HCT116 (cell line): ENCODE measurements at regions not wholly inside any gene's neighbourhood (a gene's known extent, or its start where the extent isn't known, plus 50 kb on each side); places are given as distances from the start of the nearest gene placed in this dataset.

ENCODE experiments used
- ATAC-seq: fragments of 200-7000 bp; cut with Tn5 transposase; 2 replicates; pipeline ENCODE4 v1.9.1; 2020; ENCODE audit warnings: mild to moderate bottlenecking, moderate library complexity
- BruUV-seq: library from RNA; stranded (reverse); fragments of 400-500 nt; replicated peaks from 2 replicates; lab custom pipeline; 2021; lab: Mats Ljungman, UMichigan
- CTCF ChIA-PET: fragments of 300-600 bp; sonication (Branson Sonifier 250); formaldehyde crosslinking; loops from one replicate; lab custom pipeline; 2021; ENCODE audit warnings: antibody characterized with exemption; lab: Charles Lee
- POLR2A ChIA-PET: fragments of 300-600, 350-600 bp; sonication (Branson Sonifier 250); formaldehyde crosslinking; loops from one replicate; lab custom pipeline; 2021; ENCODE audit warnings: antibody characterized with exemption; lab: Charles Lee
- RAD21 ChIA-PET, 2 experiments: fragments of 300-600 bp; sonication (Branson Sonifier 250); formaldehyde crosslinking; loops; one replicate each; lab custom pipeline; 2023; ENCODE audit warnings: low total read pairs in 2 of 2; ENCODE audit not compliant: uncharacterized antibody in 2 of 2, unreplicated experiment in 2 of 2, low non-redundant PET in 1 of 2; lab: Charles Lee
- DNase-seq: peaks from one replicate; pipeline ENCODE4 v3.0.0-alpha.2; 2010; ENCODE audit warnings: low read depth, low spot score
- H2AFZ ChIP-seq: fragments of 200-600 bp; shearing (Covaris generic), sonication (generic); 2 replicates; pipeline ENCODE4 v1.6.1; 2017; ENCODE audit warnings: low read depth, mixed run types, mixed read lengths, antibody characterized with exemption, low read length; ENCODE audit not compliant: poor library complexity, severe bottlenecking
- H3K27ac ChIP-seq: 2 replicates; pipeline ENCODE4 v1.5.1; 2012; ENCODE audit warnings: low read depth, low read length
- H3K27me3 ChIP-seq: fragments of 200-600 bp; sonication (generic); 2 replicates; pipeline ENCODE4 v1.6.1; 2016; ENCODE audit warnings: mixed run types, low read length, mixed read lengths; ENCODE audit not compliant: insufficient read depth
- H3K36me3 ChIP-seq, 2 experiments: fragments of 200-500 bp in 1 of 2; fragments of 200-600 bp in 1 of 2; sonication (Bioruptor generic) in 1 of 2; sonication (generic) in 1 of 2; 2 replicates each; pipeline versions ENCODE4 v1.5.1 to v1.6.1; 2014 to 2016; ENCODE audit warnings: low read length in 2 of 2, inconsistent platforms in 1 of 2, mixed read lengths in 1 of 2, mixed run types in 1 of 2; ENCODE audit not compliant: insufficient read depth in 2 of 2, control insufficient read depth in 1 of 2
- H3K4me1 ChIP-seq, 2 experiments: fragments of 200-600 bp in 1 of 2; sonication (generic) in 1 of 2; 2 replicates each; pipeline versions ENCODE4 v1.5.1 to v1.6.1; 2012 to 2017; ENCODE audit warnings: low read length in 2 of 2, inconsistent platforms in 1 of 2, mild to moderate bottlenecking in 1 of 2, mixed read lengths in 1 of 2, mixed run types in 1 of 2, moderate library complexity in 1 of 2; ENCODE audit not compliant: insufficient read depth in 2 of 2, control insufficient read depth in 1 of 2
- H3K4me2 ChIP-seq: fragments of 200-600 bp; sonication (generic); 2 replicates; pipeline ENCODE4 v1.6.1; 2017; ENCODE audit warnings: mixed run types, low read length, mixed read lengths
- H3K4me3 ChIP-seq, 2 experiments: fragments of 200-600 bp in 1 of 2; sonication (generic) in 1 of 2; replicated peaks in 1 of 2; 2 replicates each; pipeline ENCODE4 v1.5.1; 2011 to 2016; ENCODE audit warnings: low read length in 2 of 2, control low read depth in 1 of 2, low read depth in 1 of 2, mild to moderate bottlenecking in 1 of 2, mixed read lengths in 1 of 2, mixed run types in 1 of 2
- H3K79me2 ChIP-seq: fragments of 200-600 bp; sonication (generic); 2 replicates; pipeline ENCODE4 v1.6.1; 2017; ENCODE audit warnings: mild to moderate bottlenecking, mixed run types, low read length, moderate library complexity, mixed read lengths; ENCODE audit not compliant: insufficient read depth
- H3K9ac ChIP-seq: fragments of 200-600 bp; sonication (generic); 2 replicates; pipeline ENCODE4 v1.6.1; 2016; ENCODE audit warnings: low read length, mixed read lengths
- H3K9me2 ChIP-seq: fragments of 200-600 bp; sonication (generic), shearing (Covaris generic); 2 replicates; pipeline ENCODE4 v1.6.1; 2017; ENCODE audit warnings: mixed run types, mild to moderate bottlenecking, moderate library complexity; ENCODE audit not compliant: insufficient read depth
- H3K9me3 ChIP-seq, 2 experiments: fragments of 200-500 bp in 1 of 2; fragments of 200-600 bp in 1 of 2; sonication (Bioruptor generic) in 1 of 2; sonication (generic) in 1 of 2; 2 replicates each; pipeline ENCODE4 v1.6.1; 2014 to 2017; ENCODE audit warnings: low read length in 2 of 2, mixed read lengths in 2 of 2, inconsistent platforms in 1 of 2, low read depth in 1 of 2, mild to moderate bottlenecking in 1 of 2, mixed run types in 1 of 2, moderate library complexity in 1 of 2; ENCODE audit not compliant: control insufficient read depth in 1 of 2, insufficient read depth in 1 of 2
- H4K20me1 ChIP-seq: fragments of 200-600 bp; sonication (generic), shearing (Covaris generic); 2 replicates; pipeline ENCODE4 v1.6.1; 2017; ENCODE audit warnings: mixed run types, mild to moderate bottlenecking, moderate library complexity; ENCODE audit not compliant: insufficient read depth
- CBX3 ChIP-seq: IDR thresholded peaks from 2 replicates; pipeline ENCODE4 v1.6.1; 2012; ENCODE audit warnings: low read depth
- CEBPB ChIP-seq: IDR thresholded peaks from 2 replicates; pipeline ENCODE4 v1.6.1; 2012; ENCODE audit warnings: low read depth
- ELF1 ChIP-seq: IDR thresholded peaks from 2 replicates; pipeline ENCODE4 v1.6.1; 2012; ENCODE audit warnings: low read depth, borderline replicate concordance
- EZH2 ChIP-seq: fragments of 200-600 bp; sonication (generic); IDR thresholded peaks from 2 replicates; pipeline ENCODE4 v1.6.1; 2017; ENCODE audit warnings: antibody characterized with exemption, mixed run types
- EZH2phosphoT487 ChIP-seq: fragments of 200-600 bp; IDR thresholded peaks from 2 replicates; pipeline ENCODE4 v1.6.1; 2018; ENCODE audit warnings: antibody characterized with exemption, borderline replicate concordance
- FOSL1 ChIP-seq: IDR thresholded peaks from 2 replicates; pipeline ENCODE4 v1.6.1; 2012; ENCODE audit warnings: low read depth
- JUND ChIP-seq: IDR thresholded peaks from 2 replicates; pipeline ENCODE4 v1.6.1; 2012
- SP1 ChIP-seq: IDR thresholded peaks from 2 replicates; pipeline ENCODE4 v1.6.1; 2012; ENCODE audit warnings: low read depth
- SRF ChIP-seq: IDR thresholded peaks from 2 replicates; pipeline ENCODE4 v1.6.1; 2012; ENCODE audit warnings: low read depth
- YY1 ChIP-seq: IDR thresholded peaks from 2 replicates; pipeline ENCODE4 v1.6.1; 2011; ENCODE audit warnings: low read length, low read depth, moderate library complexity, mild to moderate bottlenecking; ENCODE audit not compliant: insufficient replicate concordance; ENCODE audit errors: extremely low read depth
- ZFX ChIP-seq: fragments of 450-650 bp; IDR thresholded peaks from 2 replicates; pipeline ENCODE4 v1.6.1; 2017
- ZNF274 ChIP-seq: fragments of 200-500 bp; sonication (Bioruptor generic); IDR thresholded peaks from 2 replicates; pipeline ENCODE4 v1.6.1; 2014; ENCODE audit warnings: mild to moderate bottlenecking, low read depth, low read length, inconsistent platforms
- intact Hi-C: fragments of 100-400 bp; cut with micrococcal nuclease; formaldehyde crosslinking; loops from 2 replicates; pipeline ENCODE4 v1.10.0; 2022
- TF ChIP-seq, protein P1 (sequence below), 3 experiments: fragments of 200-600 bp in 1 of 3; sonication (generic) in 1 of 3; IDR thresholded peaks in 2 of 3; conservative IDR thresholded peaks in 1 of 3; 2 replicates each; pipeline ENCODE4 v1.5.1; 2012 to 2017; ENCODE audit warnings: low read depth in 2 of 3, low read length in 2 of 3, antibody characterized with exemption in 1 of 3, borderline replicate concordance in 1 of 3, control low read depth in 1 of 3, mild to moderate bottlenecking in 1 of 3, mixed read lengths in 1 of 3, mixed run types in 1 of 3, moderate library complexity in 1 of 3; ENCODE audit not compliant: insufficient read depth in 1 of 3
- TF ChIP-seq, protein P2 (sequence below): IDR thresholded peaks from 2 replicates; pipeline ENCODE4 v1.6.1; 2012; ENCODE audit warnings: low read depth

DNA sequence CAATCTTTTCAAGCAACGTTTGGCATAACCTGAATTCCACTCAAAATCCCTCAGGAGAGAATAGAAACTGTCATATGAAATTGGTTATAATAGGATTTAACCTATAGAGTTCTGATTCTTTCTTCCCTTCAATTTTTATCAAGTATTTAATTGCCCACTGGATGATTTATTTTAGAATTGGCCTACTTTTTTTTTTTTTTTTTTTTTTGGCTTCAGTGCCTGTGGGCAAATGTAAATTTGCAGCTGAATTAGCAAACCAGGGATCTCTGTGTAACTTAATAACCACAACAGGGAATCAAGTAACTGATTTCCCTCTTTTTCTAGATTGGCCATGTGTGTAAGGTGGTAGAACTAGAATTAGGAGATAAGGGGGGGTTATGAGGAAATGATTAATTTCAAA is 157.0 kb downstream of the SOX4 start:
- CTCF ChIA-PET = no interaction called here
- no peak for DNase-seq
- Histone ChIP-seq H3K9me3 (no peaks in the 10 kb centered on the region), H3K27ac (no peak overlapping the region), H3K9me2 (no peaks in the 10 kb centered on the region)
- no peak for TF ChIP-seq YY1
- no peak for TF ChIP-seq ZNF274
- TF ChIP-seq, protein P1, sequence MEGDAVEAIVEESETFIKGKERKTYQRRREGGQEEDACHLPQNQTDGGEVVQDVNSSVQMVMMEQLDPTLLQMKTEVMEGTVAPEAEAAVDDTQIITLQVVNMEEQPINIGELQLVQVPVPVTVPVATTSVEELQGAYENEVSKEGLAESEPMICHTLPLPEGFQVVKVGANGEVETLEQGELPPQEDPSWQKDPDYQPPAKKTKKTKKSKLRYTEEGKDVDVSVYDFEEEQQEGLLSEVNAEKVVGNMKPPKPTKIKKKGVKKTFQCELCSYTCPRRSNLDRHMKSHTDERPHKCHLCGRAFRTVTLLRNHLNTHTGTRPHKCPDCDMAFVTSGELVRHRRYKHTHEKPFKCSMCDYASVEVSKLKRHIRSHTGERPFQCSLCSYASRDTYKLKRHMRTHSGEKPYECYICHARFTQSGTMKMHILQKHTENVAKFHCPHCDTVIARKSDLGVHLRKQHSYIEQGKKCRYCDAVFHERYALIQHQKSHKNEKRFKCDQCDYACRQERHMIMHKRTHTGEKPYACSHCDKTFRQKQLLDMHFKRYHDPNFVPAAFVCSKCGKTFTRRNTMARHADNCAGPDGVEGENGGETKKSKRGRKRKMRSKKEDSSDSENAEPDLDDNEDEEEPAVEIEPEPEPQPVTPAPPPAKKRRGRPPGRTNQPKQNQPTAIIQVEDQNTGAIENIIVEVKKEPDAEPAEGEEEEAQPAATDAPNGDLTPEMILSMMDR (IDR thresholded peaks at IDR 0.05 in 2 of 3, conservative IDR thresholded peaks at IDR 0.05 in 1 of 3; ENCODE audit: borderline replicate concordance in 1 of 3, insufficient read depth in 1 of 3, low read depth in 2 of 3, low read length in 2 of 3) = no peak
- no peak for TF ChIP-seq JUND
- no peak for TF ChIP-seq ELF1
- TF ChIP-seq CBX3 = no peak
- TF ChIP-seq, all 23 proteins: peak for 0
- intact Hi-C loops = no loop called here
- no peak overlapping the region for H3K9ac ChIP-seq
- ATAC-seq = no peak
- H3K27me3 ChIP-seq = no peaks in the 10 kb centered on the region
- ChIA-PET POLR2A (no interaction called here), RAD21 (no interaction called here)
- H3K4me2 ChIP-seq = no peak overlapping the region
- no peaks in the 10 kb centered on the region for H3K36me3 ChIP-seq
- no peak overlapping the region for H2AFZ ChIP-seq
- H3K4me3 ChIP-seq = no peak overlapping the region
- no peaks in the 10 kb centered on the region for H3K79me2 ChIP-seq
- H3K4me1 ChIP-seq = peaks cover 39 to 62% of the 10 kb centered on the region in 2 experiments
- H4K20me1 ChIP-seq = no peaks in the 10 kb centered on the region
- BruUV-seq = no TSS peak

DNA sequence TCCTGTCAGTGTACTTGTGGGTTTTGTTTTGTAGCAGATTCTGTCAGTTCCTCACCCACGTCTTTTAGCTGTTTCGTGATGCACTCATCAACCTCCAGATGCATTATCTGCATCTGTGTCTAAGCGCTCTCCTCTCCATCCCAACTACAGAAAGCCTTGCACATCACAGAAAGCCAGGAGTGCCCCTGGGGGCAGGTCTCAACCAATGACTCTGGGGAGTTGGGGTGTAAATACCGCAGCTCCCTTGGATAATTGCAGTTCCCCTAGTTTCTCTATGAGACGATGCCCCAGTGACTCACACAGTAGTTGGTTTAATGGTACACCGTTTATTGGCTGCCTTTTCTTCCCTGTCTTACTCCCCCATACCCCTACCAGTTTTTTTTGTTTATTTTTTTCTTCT is 158.1 kb downstream of the SOX4 start:
- Histone ChIP-seq H3K4me3 (no peak overlapping the region), H2AFZ (peak overlapping the region; percentile 94), H3K9me3 (no peaks in the 10 kb centered on the region), H4K20me1 (no peaks in the 10 kb centered on the region), H3K4me1 (peaks cover 39 to 62% of the 10 kb centered on the region in 2 experiments), H3K36me3 (no peaks in the 10 kb centered on the region), H3K9ac (no peak overlapping the region), H3K27me3 (no peaks in the 10 kb centered on the region), H3K4me2 (peak overlapping the region; percentile 63), H3K79me2 (no peaks in the 10 kb centered on the region), H3K9me2 (no peaks in the 10 kb centered on the region), H3K27ac (no peak overlapping the region)
- BruUV-seq = no TSS peak
- POLR2A ChIA-PET = no interaction called here
- ATAC-seq = no peak
- intact Hi-C loops = no loop called here
- RAD21 ChIA-PET = no interaction called here
- no peak for TF ChIP-seq YY1
- no peak for TF ChIP-seq FOSL1
- TF ChIP-seq ELF1 = no peak
- no peak for TF ChIP-seq SRF
- no peak for TF ChIP-seq SP1
- TF ChIP-seq, protein P2, sequence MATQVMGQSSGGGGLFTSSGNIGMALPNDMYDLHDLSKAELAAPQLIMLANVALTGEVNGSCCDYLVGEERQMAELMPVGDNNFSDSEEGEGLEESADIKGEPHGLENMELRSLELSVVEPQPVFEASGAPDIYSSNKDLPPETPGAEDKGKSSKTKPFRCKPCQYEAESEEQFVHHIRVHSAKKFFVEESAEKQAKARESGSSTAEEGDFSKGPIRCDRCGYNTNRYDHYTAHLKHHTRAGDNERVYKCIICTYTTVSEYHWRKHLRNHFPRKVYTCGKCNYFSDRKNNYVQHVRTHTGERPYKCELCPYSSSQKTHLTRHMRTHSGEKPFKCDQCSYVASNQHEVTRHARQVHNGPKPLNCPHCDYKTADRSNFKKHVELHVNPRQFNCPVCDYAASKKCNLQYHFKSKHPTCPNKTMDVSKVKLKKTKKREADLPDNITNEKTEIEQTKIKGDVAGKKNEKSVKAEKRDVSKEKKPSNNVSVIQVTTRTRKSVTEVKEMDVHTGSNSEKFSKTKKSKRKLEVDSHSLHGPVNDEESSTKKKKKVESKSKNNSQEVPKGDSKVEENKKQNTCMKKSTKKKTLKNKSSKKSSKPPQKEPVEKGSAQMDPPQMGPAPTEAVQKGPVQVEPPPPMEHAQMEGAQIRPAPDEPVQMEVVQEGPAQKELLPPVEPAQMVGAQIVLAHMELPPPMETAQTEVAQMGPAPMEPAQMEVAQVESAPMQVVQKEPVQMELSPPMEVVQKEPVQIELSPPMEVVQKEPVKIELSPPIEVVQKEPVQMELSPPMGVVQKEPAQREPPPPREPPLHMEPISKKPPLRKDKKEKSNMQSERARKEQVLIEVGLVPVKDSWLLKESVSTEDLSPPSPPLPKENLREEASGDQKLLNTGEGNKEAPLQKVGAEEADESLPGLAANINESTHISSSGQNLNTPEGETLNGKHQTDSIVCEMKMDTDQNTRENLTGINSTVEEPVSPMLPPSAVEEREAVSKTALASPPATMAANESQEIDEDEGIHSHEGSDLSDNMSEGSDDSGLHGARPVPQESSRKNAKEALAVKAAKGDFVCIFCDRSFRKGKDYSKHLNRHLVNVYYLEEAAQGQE = no peak
- no peak for TF ChIP-seq ZFX
- TF ChIP-seq EZH2 = no peak
- no peak for TF ChIP-seq CBX3
- no peak for TF ChIP-seq JUND
- no peak for TF ChIP-seq CEBPB
- TF ChIP-seq EZH2phosphoT487 = no peak
- no peak for DNase-seq
- CTCF ChIA-PET = no interaction called here
